ENCODE measurements at regions not wholly inside any gene's neighbourhood (a gene's known extent, or its start where the extent isn't known, plus 50 kb on each side); places are given as distances from the start of the nearest gene placed in this dataset.

GRCh38 chr18:52236131-52236530 lies 103.9 kb upstream of the DCC start:
- no peak for DNase-seq
- no peak overlapping the region for H3T11ph ChIP-seq (ENCODE audit: low read length)
- Mint-ChIP-seq H3K36me3 (ENCODE audit: insufficient read depth in 1 of 3, low read depth in 3 of 3) (peaks cover 0 to 4% (median 0%) of the 10 kb centered on the region in 3 experiments; a peak in 1 of 7 replicates), H3K4me1 (no peaks in the 10 kb centered on the region), H3K27ac (no peak overlapping the region), H3K9me3 (peaks cover 2 to 3% of the 10 kb centered on the region in 2 experiments; a peak in 3 of 5 replicates), H3K27me3 (ENCODE audit: low read depth) (peaks cover under 1% of the 10 kb centered on the region), H3K4me3 (no peak overlapping the region)
- no peak overlapping the region for H2BK12ac ChIP-seq (ENCODE audit: insufficient read length, low read depth, low read length)
- H4K8ac ChIP-seq (replicated peaks; ENCODE audit: insufficient read length, low read depth, low read length): no peak overlapping the region
- no peak overlapping the region for H3K9ac ChIP-seq (ENCODE audit: extremely low read depth, insufficient read length, low read length)
- no peak overlapping the region for H3K4me2 ChIP-seq (ENCODE audit: insufficient read depth, insufficient read length, low read length)
- H2AK5ac ChIP-seq (ENCODE audit: insufficient read length, low read length): no peak overlapping the region
- H3K14ac ChIP-seq (ENCODE audit: insufficient read depth, low read length): no peak overlapping the region
- no peak overlapping the region for H3K56ac ChIP-seq (ENCODE audit: insufficient read length, low read depth, low read length)
- no peaks in the 10 kb centered on the region for H3K79me2 ChIP-seq (ENCODE audit: insufficient read depth, low read length)
- WGBS (ENCODE audit: extremely low coverage, insufficient read length, low lambda C conversion rate): no CpG with 5 or more reads among the region's 1 CpG
- no peak overlapping the region for H3K23ac ChIP-seq (ENCODE audit: insufficient read length, low read depth, low read length)
- no peaks in the 10 kb centered on the region for H3K79me1 ChIP-seq (ENCODE audit: insufficient read depth, low read depth, low read length, poor library complexity, severe bottlenecking)
- H3K9me3 ChIP-seq (ENCODE audit: control insufficient read depth, low read depth, low read length): no peaks in the 10 kb centered on the region
- no peak overlapping the region for H2BK20ac ChIP-seq (ENCODE audit: low read depth, low read length, poor library complexity, severe bottlenecking)
- no peaks in the 10 kb centered on the region for H3K23me2 ChIP-seq (ENCODE audit: insufficient read length, low read depth, low read length, poor library complexity, severe bottlenecking)
- no peaks in the 10 kb centered on the region for H3K27me3 ChIP-seq (ENCODE audit: insufficient read depth, low read length)
- H2BK15ac ChIP-seq (ENCODE audit: low read depth, low read length): no peak overlapping the region
- H2BK5ac ChIP-seq (ENCODE audit: insufficient read length, low read length): no peak overlapping the region
- H3K4ac ChIP-seq (ENCODE audit: low read depth, low read length): no peak overlapping the region
- H4K91ac ChIP-seq (ENCODE audit: insufficient read length, low read depth, low read length): no peak overlapping the region
- no peak overlapping the region for H2AFZ ChIP-seq (ENCODE audit: low read length)
- no peak for TF ChIP-seq CTCF (conservative IDR thresholded peaks at IDR 0.05)
- H4K20me1 ChIP-seq (ENCODE audit: control insufficient read depth, insufficient read depth, insufficient read length): no peaks in the 10 kb centered on the region
- no peak overlapping the region for H3K18ac ChIP-seq (ENCODE audit: insufficient read length, low read depth, low read length)
- H2BK120ac ChIP-seq (ENCODE audit: low read depth, low read length, poor library complexity, severe bottlenecking): no peak overlapping the region
- H4K5ac ChIP-seq (ENCODE audit: insufficient read length, low read depth, low read length): no peak overlapping the region
- H3K4me1 ChIP-seq (ENCODE audit: insufficient read depth, low read length): no peaks in the 10 kb centered on the region
- no peak overlapping the region for H3K27ac ChIP-seq (ENCODE audit: insufficient read length, low read depth, low read length)
